Mucosa of gallbladder (tissue), 1 donor: ENCODE measurements at regions not wholly inside any gene's neighbourhood (a gene's known extent, or its start where the extent isn't known, plus 50 kb on each side); places are given as distances from the start of the nearest gene placed in this dataset.
"Not testable (repeated sequence)": the region's sequence is repeated elsewhere in the genome, so short reads cannot be mapped to it uniquely, and the experiment has no call there.

Experiments
- DNase-seq: peaks from one replicate; pipeline ENCODE4 v3.0.0-alpha.2; 2020; ENCODE audit warnings: low spot score
- donor health status: DM: no; HTN: no; CAD: no.

DNA sequence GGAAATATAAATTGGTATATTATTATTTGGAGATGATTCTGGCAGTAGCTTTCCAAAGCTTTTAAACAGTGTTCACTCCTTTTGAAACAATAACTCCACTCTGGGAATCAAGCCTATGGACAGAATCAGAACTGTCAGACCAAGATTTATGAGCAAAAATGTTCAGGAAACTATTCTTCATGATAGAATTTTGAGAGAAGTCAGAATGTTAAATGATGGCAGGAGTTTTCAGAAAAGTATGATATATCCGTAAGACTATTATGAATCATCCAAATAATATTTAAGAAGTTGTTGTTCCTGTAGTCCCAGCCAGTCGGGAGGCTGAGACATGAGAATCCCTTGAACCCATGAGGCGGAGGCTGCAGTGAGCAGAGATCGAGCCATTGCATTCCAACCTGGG is 50.5 kb upstream of the ADGRG2 start:
- DNase-seq, result no peak

DNA sequence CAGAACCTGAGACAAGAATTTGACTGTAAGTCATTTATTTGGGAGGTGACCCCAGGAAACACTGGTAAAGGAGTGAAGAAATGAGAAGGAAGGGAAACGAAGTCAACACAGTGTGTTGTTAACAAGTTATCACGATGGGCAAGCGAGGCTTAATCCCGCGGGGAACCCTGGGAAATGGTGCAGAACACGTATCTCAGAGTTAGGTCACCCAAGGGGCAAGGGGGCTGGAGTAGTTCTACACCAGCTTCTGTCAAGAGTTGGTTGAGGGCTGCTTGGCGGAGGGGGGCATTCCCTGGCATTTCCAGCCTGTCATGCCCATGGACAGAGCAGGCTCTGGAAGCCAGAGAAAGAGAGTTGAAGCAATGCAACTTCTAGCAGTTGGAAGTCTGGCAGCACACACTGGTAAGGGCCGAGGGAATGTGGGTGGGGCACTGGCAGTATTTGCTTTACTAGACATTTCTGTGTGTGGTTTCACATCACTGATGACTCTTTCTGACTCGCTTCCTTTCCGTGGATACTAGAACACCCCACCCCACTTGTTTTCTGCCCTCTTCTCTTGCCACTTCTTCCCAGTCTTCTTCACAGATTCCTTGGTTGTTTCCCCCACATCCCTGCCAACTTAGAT is 52.2 kb upstream of the ADGRG2 start:
- DNase-seq, result peak; percentile 12

DNA sequence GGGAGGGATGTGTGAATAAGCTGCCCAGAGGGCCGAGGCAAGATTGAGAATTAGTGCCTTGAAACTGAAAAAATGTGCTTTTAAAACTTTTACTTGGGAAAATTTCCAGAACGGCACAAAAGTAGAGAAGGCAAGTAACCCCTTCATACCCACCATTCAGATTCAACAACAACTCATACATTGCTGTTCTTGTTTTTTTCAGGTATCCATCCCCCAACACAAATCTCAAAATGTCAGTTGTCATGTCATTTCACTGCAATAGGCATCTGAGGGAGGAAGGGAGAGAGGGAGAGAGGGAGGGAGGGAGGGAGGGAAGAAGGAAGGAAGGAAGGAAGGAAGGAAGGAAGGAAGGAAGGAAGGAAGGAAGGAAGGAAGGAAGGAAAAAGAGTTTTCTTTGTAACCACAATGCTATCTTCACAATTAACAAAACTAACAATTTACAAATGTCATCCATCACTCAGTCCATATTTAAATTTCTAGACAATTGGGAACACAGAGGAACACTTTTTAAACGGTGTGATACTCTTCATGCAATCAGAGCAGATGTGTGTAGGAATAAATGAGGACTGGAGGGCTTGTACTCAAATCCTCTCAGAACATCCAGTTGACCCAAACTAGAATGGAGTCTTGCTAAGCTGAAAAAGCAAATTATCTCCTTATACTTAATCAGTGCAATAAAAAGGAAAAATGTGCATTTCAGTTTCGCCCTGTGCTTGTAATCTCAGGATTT is 54.8 kb upstream of the ADGRG2 start:
- DNase-seq, result no peak

DNA sequence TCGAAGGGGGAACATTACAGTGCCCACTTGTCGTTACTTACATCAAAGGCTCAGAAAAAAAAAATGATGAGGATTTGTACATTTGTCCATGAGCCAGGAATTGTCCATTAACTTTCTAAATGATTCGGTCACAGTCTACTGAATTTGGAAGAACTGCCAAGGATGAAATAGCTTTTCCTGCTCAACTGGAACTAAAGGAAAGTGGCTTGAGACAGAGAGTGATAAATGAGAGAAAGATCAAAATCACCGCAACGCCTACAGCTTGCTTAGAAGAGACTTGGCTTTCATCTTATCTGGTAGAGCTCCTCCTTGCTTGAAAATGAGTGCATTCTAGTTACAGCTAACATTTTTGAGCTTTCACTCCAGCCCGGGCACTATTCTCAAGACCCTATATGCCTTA is 55.5 kb upstream of the ADGRG2 start:
- no peak for DNase-seq

DNA sequence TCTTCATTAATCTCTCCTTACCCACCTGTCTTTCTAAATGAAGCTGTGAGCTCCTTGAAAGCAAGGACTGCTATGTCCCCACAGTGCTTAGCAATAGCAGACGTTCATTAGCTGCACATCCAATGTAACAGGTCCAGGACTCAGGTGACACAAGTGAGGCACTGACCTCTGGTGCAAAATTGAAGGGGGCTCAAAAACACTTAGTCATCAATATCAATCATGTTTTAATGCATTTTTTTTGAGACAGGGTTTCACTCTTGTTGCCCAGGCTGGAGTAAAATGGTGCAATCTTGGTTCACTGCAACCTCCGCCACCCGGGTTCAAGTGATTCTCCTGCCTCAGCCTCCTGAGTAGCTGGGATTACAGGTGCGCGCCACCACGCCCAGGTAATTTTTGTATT is 56.1 kb upstream of the ADGRG2 start:
- no peak for DNase-seq

DNA sequence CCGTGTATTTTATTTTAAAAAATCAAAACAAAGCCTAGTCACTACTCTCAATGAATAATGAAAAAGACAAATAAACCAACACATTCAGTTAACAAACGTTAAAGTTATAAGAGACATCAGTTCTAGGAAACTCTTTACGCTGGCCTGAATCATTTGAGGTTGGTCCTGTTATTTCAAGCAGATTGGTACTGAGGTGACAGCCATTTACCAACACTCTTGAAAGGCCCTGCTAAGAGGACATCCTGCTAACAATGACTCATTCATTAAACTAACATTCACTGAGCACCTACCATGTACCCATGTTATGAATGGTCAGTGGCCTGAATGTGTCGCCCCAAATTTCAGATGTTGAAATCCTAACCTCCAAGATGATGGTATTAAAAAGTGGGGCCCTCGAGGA is 57.1 kb upstream of the ADGRG2 start:
- DNase-seq, result no peak

DNA sequence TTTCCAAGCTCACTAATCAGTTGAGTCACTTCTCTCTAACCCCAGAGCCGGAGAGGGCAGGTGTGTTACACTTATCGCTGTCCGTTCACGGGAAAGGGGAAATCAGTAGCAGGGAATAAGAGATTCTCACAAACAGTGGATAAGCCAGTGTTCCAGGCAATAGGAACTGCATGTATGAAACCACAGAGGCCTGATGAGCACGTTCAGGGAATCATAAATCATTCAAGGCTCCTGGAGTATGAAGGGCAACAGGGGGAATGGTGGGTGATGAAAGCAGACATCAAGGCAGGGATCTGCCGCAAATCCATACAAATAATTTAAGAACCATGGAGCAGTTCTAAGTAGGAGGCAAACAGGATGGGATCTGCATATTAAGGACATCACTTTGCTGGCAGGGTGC is 59.1 kb upstream of the ADGRG2 start:
- no peak for DNase-seq

DNA sequence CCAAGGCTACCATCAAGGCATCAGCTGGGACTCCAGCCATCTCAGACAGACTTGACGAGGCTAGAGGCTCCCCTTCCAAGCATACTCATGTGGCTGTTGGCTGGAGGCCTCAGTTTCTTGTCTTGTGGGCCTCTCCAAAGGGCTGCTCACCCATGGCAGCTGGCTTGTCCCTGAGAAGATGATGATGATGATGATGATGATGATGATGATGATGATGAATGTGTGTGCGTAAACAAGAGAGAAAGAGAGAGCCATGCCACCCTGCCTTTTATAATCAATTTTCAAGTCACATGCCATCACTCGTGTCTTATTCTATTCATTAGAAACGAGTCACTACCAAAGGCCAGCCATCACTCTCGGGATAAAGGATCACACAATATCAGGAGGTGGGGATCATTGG is 60.5 kb upstream of the ADGRG2 start:
- DNase-seq, result no peak

DNA sequence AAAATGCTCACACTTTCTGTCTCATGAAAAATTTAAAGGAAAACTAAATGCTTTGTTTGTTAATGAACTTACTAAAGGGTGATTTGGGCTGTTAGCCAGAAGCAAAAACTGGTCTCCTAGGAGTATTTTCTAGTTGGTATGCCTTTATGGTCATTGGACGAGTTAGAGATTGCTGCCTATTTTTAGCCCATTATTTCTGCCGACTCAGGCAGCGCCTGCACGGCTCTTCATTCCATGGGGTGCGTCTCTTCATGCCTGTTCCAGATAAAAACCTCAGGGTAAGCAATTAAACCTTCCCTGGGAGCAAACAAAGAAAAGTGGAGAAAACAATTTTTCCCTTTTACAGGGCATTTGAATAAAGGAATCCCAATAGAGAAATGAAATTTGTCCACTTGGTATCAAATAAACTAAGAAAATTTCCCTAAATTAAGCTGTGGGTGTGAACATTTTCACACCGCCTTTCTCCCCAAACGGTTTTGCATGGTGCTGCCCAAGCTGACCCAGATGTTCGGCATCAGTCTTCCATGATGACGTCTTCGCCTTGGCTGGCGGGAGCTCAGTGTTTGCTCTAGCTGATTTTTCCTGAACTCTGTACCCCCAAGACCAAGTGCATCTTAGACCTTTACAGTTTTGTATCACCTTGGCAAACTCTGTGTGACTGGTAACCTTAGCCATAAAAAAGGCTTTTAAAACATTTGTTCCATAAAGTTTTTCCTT is 61.7 kb upstream of the ADGRG2 start:
- no peak for DNase-seq

DNA sequence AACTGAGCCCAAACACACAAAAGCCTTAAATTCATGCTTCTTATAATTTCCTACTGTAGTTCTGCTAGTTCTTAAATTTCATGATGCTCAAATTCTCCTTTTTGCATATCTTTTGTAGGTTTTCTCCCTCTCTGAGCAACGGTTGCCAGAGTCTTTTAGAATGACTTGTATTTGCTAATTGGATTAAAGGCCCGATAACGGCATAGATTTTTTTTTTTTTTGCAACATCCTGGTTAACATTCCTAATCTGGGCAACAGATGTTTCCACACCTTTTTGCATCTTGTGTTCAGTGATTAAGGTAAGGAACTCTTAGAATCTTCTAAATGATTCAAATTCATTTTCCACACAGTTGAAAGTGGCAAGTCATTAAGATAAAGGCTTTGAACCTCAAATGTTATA is 66.3 kb upstream of the ADGRG2 start:
- DNase-seq, result no peak

DNA sequence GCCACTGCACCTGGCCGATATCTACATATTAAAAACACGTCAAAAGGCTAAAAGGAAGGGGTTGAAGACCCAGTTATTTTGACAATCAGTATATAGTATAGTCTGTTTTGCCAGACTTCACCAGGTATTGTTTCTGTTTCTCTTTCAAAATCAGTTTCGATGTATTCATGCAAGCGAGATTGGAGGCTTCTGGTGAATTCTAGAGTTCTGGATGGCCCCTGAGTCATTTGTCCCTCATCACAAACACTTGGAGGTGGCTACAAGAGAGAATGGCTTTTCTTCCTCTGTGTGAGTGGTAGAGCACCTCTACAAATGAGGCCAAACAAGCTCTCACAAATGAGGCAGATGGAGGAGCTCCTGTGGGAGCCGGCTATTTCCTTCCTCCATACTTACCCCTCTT is 68.6 kb upstream of the ADGRG2 start:
- no peak for DNase-seq

DNA sequence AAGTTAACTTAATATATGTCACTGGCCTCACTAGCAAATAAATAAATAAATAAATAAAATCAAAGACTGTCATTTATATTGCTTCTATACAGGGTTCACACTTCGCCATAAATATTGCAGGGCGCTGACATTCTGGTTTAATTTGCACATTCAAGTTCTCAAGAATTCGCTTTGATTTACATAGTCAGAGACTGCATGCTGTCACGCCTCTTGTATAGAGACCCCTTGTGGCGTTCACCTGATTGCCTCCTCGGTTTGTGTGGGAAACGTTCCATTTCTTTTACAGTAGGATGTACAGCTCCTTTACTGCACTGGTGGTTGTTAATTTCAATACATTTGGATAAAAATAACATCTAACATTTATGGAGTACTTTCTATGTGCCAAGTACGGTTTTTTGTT is 71.3 kb upstream of the ADGRG2 start:
- no peak for DNase-seq

DNA sequence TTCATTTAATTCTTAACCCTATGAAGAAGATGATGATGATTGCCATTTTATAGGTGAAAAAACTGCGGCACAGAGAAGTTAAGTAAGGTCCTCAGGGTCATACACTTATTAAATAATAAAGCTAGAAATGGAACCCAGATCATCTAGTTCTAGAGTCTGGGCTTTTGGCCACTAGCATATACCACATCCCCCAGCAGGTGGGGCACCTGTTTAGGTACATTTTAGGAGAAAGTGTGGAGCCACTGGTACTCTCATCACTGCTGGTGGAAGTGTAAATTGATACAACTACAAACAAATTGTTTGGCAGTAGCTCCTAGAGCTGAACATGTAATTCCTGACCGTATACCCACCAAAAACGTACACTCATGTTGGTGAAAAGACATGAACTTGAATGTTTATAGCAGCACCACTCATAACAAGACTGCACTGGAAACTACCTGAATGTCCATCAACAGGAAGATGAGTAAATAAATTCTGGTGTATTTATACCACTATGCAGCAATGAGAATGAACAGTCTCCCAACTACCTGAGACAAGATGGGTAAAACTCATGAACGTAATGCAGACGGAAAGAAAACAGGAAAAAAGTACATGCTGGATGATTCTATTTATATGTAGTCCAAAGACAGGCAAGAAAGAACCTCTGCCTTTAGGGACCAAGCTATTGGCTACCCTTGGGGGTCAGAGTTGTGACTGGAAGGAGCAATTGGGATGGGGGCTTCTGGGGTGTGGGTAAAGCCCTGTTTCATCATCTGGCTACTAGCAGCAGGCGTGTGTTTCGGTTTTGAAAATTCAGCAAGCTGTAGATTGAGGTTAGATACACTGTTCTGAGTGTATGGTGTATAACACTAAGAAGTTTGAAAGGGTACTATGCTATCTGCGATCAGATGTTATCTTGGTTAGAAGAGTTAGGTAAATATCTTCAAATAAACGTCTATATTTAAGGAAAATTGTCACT is 72.3 kb upstream of the ADGRG2 start:
- no peak for DNase-seq

DNA sequence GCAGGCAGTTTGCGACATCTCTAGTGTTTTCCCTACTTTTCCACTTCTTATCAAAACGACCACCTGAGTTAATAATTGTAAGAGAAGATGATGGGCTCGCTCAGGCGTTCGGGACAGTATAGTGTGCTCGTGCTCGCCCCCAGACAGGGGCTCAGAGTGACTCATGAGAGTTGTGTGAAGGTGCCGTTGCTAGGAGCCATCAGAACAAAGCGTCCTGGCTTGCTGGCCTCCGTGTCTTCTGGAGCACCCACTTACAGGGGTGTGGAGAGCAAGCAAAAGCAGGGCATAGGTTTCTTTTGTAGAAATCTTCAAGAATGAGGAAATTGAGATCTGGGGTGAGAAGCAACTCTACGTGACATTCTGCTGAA is 73.0 kb upstream of the ADGRG2 start:
- no peak for DNase-seq

DNA sequence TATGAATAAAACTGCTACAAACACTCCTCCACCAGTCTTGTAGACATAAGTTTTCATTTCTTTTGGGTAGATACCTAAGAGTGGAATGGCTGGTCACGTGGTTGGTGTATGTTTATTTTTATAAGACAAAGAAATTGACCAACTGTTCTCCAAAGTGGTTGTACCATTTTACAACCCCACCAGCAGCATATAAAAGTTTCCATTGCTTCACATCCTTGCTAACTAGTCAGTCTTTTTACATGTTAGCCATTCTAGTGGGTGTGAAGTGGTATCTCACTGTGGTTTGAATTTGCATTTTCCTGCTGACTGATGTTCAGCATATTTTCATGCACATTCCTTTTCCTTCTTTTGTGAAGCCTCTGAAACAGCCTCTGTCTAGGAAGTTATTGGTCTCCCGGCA is 76.2 kb upstream of the ADGRG2 start:
- DNase-seq, result no peak

DNA sequence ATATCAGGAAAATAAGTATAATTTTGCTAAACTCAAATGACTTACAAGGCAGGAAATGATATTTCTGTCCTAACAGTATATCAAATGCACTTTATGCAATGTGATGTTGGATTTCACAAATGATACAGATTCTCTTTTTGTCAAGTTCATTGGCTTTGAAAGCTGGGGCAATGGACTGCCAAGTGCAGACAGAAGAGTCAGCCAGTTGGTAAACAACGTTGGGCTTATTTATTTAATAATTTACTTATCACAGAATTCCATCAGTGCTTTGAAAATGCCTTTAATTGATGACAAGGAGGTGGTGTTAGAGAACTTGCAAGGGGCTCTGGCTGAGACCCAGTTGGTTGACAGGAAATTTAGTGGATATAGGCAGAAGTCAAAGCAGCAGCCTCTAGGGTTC is 79.9 kb upstream of the ADGRG2 start:
- no peak for DNase-seq

DNA sequence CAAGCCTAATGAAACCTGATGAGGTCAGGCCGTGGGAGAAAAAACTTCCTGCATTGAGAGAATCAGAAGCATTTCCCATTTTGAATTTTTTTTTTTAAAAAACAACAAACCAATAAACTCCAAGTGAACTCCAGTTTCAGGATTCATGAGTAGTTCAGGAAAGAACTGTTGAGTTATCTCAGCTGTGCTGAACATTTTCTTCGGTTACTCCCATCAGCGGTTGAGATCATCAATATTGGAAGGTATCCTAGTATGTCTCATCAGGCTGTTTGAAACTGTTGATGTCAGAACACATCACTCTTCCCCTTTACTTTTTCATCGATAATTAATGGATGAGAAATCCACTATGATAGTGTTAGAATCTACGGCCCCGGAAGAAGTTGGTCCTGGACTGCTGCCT is 82.4 kb upstream of the ADGRG2 start:
- DNase-seq, result no peak

DNA sequence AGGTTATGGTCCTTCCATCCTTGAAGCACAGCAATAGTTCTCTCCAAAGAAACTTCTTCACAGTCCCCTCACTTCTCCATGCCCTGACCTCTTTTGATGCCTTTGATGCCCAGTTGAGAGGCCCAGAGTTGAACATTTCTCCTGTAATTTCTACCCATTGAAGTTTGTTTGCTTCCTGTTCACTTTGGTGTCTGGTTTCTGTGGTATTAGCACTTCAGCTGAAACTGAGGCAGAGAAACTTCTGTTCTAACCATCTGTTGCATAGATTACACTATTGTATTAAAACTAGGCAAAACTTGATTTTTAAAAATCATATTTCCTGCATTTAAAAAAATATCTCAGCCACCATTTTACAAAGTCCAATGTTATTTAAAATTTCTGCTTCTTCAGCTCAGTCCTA is 89.8 kb upstream of the ADGRG2 start:
- DNase-seq, result no peak

DNA sequence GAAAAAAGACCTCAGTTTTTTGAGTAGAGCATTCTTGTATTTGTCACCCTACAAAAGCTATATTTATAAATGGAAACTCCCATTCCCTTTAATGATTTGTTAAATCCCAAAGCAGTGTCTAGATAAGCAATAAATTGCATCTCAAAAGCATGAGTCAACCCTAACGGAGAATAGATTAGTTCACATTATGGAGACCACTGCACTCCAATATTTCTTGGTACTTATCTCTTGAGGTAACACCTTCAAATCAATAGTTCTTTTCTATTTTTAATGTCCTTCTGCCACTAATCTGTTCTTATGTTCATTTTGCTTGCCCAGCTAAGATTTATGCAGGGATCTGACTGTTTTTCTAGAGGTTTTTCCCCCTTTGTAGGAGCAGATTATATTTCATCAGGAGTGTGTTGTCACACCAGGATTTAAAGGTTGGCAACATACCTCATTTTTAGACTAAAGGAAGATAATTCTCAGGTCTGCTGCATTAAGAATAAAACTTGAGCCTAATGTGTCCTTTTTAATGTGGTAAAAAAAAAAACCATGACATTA is 91.4 kb upstream of the ADGRG2 start:
- no peak for DNase-seq

DNA sequence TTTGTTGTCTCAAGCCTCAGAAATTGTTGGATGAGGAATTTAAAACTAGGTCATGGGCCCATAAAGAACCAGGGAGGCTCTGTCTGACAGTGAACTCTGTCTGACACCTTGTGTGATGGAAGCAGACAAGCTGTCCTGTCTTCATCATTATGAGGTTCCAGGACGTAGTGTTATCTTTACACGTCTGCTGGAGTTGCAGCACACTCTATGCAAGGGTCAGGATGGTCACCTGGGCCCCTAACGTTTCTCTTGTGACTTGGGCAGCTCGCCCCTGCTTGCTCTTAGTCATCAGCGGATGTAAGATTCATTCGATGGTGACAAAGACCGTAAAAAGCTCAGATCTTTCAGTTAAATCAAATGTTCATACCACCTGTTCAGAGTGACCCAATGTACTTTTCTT is 92.0 kb upstream of the ADGRG2 start:
- no peak for DNase-seq

DNA sequence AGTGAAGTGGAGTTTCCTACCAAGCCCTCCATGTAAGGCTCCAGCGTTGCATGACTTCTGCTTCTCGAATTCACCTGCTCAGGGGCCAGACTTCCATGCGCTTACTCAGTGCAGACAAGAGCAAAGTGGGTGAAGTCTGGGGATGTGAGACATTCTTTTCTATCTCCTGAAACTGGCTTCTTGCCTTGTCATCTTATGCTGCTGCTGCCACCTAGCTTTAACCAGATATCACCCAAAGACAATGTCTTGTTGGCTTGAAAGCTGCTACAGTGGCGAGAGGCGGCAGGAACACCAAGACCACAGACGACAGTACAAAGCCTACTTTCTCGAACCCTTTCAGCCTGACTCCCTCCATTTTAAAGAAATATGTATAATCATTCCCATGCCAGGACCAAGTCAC is 103.6 kb upstream of the ADGRG2 start:
- DNase-seq, result no peak

DNA sequence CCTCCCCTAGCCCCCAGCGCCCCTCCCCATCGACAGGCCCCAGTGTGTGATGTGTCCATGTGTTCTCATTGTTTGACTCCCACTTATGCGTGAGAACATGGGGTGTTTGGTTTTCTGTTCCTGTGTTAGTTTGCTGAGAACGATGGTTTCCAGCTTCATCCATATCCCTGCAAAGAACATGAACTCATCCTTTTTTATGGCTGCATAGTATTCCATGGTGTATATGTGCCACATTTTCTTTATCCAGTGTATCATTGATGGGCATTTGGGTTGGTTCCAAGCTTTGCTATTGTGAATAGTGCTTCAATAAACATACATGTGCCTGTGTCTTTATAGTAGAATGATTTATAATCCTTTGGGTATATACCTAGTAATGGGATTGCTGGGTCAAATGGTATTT is 107.6 kb upstream of the ADGRG2 start:
- DNase-seq, result not testable (repeated sequence)
